Endodermal cell (in vitro differentiated cells): ENCODE measurements at regions not wholly inside any gene's neighbourhood (a gene's known extent, or its start where the extent isn't known, plus 50 kb on each side); places are given as distances from the start of the nearest gene placed in this dataset.

Source experiments
- DNase-seq: peaks from one replicate; pipeline ENCODE4 v3.0.0-alpha.2; 2017
- H3K27ac ChIP-seq: 2 replicates; pipeline ENCODE4 v1.5.1; 2013; ENCODE audit warnings: mild to moderate bottlenecking, low read depth, low read length, moderate library complexity
- H3K27me3 ChIP-seq: 2 replicates; pipeline ENCODE4 v1.6.1; 2013; ENCODE audit warnings: mild to moderate bottlenecking, low read length, moderate library complexity; ENCODE audit not compliant: insufficient read depth, control insufficient read depth, poor library complexity, severe bottlenecking
- H3K36me3 ChIP-seq: 2 replicates; pipeline ENCODE4 v1.7.0; 2013; ENCODE audit warnings: mild to moderate bottlenecking, low read length, moderate library complexity; ENCODE audit not compliant: control insufficient read depth, insufficient read depth
- H3K4me1 ChIP-seq: one replicate; pipeline ENCODE4 v1.7.0; 2013; ENCODE audit warnings: low read length; ENCODE audit not compliant: control insufficient read depth, insufficient read depth
- H3K4me3 ChIP-seq: 2 replicates; pipeline ENCODE4 v1.5.1; 2013; ENCODE audit warnings: mild to moderate bottlenecking, low read length, moderate library complexity
- H3K9ac ChIP-seq: 2 replicates; pipeline ENCODE4 v1.6.1; 2013; ENCODE audit warnings: mild to moderate bottlenecking, low read length, moderate library complexity; ENCODE audit not compliant: poor library complexity, severe bottlenecking; ENCODE audit errors: extremely low read depth
- H3K9me3 ChIP-seq: 2 replicates; pipeline ENCODE4 v1.6.1; 2013; ENCODE audit warnings: mild to moderate bottlenecking, low read length, moderate library complexity; ENCODE audit not compliant: control insufficient read depth
- H3K27ac Mint-ChIP-seq: 2 replicates; pipeline ENCODE4 v1.8.0; 2020; ENCODE audit warnings: mixed read lengths
- H3K27me3 Mint-ChIP-seq: 2 replicates; pipeline ENCODE4 v1.8.0; 2021; ENCODE audit warnings: mild to moderate bottlenecking, mixed read lengths; ENCODE audit not compliant: insufficient read depth
- H3K36me3 Mint-ChIP-seq: 2 replicates; pipeline ENCODE4 v1.8.0; 2020; ENCODE audit warnings: low read depth, mixed read lengths
- H3K4me1 Mint-ChIP-seq: 2 replicates; pipeline ENCODE4 v1.8.0; 2020; ENCODE audit warnings: mixed read lengths
- H3K4me3 Mint-ChIP-seq: 2 replicates; pipeline ENCODE4 v1.8.0; 2020; ENCODE audit warnings: mild to moderate bottlenecking, moderate library complexity, mixed read lengths
- H3K9me3 Mint-ChIP-seq: 2 replicates; pipeline ENCODE4 v1.8.0; 2020; ENCODE audit warnings: mild to moderate bottlenecking, mixed read lengths
- WGBS, 2 experiments: methylation state at CpG; one replicate each; pipeline versions ENCODE4 v1.1.5 to v1.1.7; 2013; ENCODE audit warnings: missing lambda C conversion rate in 2 of 2, mixed read lengths in 1 of 2; ENCODE audit not compliant: insufficient coverage in 1 of 2, insufficient read length in 1 of 2; 5-methylcytosine and 5-hydroxymethylcytosine counted together
- TF ChIP-seq, protein P1 (sequence below): fragments of 200-600 bp; sonication (generic); conservative IDR thresholded peaks from 2 replicates; pipeline ENCODE4 v1.5.0; 2021; ENCODE audit warnings: antibody characterized with exemption, mild to moderate bottlenecking

DNA sequence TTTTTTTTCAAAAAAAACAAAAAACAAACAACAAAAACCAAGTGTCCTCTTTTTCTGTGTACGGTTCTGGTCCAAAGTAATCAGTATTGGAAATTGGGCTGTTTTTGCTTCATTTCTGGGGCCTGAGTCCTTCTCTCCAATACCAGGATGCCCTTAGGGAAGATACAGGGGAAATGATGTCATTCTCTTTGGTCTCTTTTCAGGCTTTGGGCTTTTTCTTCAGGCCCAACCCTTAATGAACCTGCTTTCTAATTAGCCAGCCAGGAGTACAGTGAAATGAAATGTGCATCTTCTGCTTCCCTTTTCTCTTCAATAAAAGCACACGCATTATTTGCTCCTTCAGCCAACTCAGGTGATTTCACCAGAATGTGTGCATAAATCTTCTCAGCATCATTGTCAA is 52.6 kb upstream of the RBPJ start:
- H3K27me3 Mint-ChIP-seq: no peaks in the 10 kb centered on the region

DNA sequence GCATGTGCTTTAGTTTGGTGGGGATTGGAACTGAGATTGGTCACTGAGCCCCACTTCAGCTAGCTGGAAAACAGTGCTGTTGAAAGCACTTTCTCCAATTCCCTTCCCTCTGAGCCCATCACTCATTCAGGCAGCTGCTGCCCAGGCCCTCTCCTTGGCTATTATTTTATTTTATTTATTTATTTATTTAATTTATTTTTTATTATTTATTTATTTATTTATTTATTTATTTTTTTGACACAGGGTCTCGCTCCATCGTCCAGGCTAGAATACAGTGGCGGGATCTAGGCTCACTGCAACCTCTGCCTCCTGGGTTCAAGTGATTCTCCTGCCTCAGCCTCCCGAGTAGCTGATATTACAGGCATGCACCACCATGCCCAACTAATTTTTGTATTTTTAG is 51.8 kb upstream of the RBPJ start:
- H3K4me1 Mint-ChIP-seq: peaks cover 12% of the 10 kb centered on the region
- no peaks in the 10 kb centered on the region for H3K9me3 ChIP-seq
- no peaks in the 10 kb centered on the region for H3K27me3 Mint-ChIP-seq
- TF ChIP-seq, protein P1, sequence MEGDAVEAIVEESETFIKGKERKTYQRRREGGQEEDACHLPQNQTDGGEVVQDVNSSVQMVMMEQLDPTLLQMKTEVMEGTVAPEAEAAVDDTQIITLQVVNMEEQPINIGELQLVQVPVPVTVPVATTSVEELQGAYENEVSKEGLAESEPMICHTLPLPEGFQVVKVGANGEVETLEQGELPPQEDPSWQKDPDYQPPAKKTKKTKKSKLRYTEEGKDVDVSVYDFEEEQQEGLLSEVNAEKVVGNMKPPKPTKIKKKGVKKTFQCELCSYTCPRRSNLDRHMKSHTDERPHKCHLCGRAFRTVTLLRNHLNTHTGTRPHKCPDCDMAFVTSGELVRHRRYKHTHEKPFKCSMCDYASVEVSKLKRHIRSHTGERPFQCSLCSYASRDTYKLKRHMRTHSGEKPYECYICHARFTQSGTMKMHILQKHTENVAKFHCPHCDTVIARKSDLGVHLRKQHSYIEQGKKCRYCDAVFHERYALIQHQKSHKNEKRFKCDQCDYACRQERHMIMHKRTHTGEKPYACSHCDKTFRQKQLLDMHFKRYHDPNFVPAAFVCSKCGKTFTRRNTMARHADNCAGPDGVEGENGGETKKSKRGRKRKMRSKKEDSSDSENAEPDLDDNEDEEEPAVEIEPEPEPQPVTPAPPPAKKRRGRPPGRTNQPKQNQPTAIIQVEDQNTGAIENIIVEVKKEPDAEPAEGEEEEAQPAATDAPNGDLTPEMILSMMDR: no peak
- 93 to 94% methylated on average over 3 to 4 of the region's 4 CpGs for WGBS, 2 experiments
- no peak overlapping the region for H3K4me3 Mint-ChIP-seq
- no peak overlapping the region for H3K27ac Mint-ChIP-seq
- H3K9ac ChIP-seq: no peak overlapping the region
- no peak for DNase-seq
- H3K27me3 ChIP-seq: no peaks in the 10 kb centered on the region
- no peak overlapping the region for H3K27ac ChIP-seq
- H3K36me3 ChIP-seq: no peaks in the 10 kb centered on the region
- no peaks in the 10 kb centered on the region for H3K4me1 ChIP-seq
- H3K4me3 ChIP-seq: no peak overlapping the region
- H3K9me3 Mint-ChIP-seq: no peaks in the 10 kb centered on the region
- H3K36me3 Mint-ChIP-seq: no peaks in the 10 kb centered on the region

More for the DNA sequence above, 52.6 kb upstream of the RBPJ start:
- Histone ChIP-seq H3K36me3 (no peaks in the 10 kb centered on the region), H3K4me1 (no peaks in the 10 kb centered on the region), H3K9me3 (no peaks in the 10 kb centered on the region), H3K27me3 (no peaks in the 10 kb centered on the region), H3K9ac (no peak overlapping the region), H3K27ac (no peak overlapping the region), H3K4me3 (no peak overlapping the region)
- TF ChIP-seq, protein P1: no peak
- H3K36me3 Mint-ChIP-seq: no peaks in the 10 kb centered on the region
- H3K4me3 Mint-ChIP-seq: no peak overlapping the region
- no peak overlapping the region for H3K27ac Mint-ChIP-seq
- DNase-seq: no peak
- 93 to 100% methylated on average over 1 to 2 of the region's 2 CpGs for WGBS, 2 experiments
- H3K4me1 Mint-ChIP-seq: peaks cover 10% of the 10 kb centered on the region
- H3K9me3 Mint-ChIP-seq: no peaks in the 10 kb centered on the region
